NCI-H2227 treated with DMSO at 0.1 percent for 48 hours (cell line): ENCODE measurements at regions not wholly inside any gene's neighbourhood (a gene's known extent, or its start where the extent isn't known, plus 50 kb on each side); places are given as distances from the start of the nearest gene placed in this dataset.

Source experiments
- DNase-seq: peaks from one replicate; lab custom pipeline; 2025; lab: John Stamatoyannopoulos, UW

GRCh38 chr2:145339646-145340045 is 819.7 kb upstream of the ZEB2 start:
- no peak for DNase-seq

DNA sequence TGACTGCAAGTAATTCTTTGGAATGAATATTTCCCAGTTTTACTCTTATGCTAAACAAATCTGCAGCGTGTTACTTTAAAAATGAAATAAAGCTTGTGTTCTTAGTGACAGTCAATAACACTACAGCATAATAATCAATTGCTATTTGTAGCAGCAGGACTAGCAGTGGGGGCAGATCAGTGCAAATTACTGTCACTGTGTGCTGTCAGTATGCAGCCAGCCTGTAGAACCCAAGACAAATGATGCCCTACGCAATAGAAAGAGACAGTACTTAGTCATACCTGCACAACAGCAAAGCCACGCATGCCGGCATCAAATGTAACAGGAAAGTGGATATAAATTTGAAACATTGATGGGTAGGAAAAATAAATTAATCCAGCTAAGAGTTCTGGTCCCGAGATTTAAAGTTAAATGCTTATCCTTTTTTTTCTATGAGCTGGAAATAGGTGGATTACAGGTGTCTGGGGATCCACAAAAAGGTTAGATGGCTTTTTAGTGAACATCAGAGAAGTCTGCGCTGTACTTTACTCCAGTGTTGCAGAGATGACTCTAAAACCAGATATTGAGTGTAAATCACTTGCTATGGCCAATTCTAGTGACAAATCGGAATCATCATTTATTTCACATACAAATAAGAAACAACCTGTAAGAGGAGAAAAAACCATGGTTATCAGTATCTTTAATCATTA is 812.4 kb upstream of the ZEB2 start:
- no peak for DNase-seq

- no peak for DNase-seq
Observed at GRCh38 chr2:145329971-145330370, 810.1 kb upstream of the ZEB2 start.

DNA sequence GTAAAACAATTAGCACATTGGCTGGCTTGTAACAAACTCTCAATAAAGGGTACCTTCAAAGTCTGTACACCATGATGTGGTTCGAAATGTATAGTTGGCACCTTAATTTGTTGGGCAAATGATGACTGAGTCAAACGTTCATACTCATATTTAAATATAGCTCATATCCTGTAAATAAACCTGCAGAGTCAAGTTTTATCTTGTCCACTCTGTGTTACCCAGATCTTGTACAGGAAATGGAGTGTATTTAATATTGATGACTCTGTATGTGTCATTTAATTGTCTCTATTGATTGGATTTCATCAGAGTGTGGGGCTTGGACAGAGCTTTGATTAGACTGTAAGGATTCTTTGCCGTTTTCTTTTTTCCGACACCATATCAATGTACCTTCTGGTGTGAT is 805.6 kb upstream of the ZEB2 start:
- no peak for DNase-seq

GRCh38 chr2:145324748-145325147 is 804.8 kb upstream of the ZEB2 start:
- no peak for DNase-seq

- DNase-seq, result no peak
Observed at GRCh38 chr2:145323512-145323911, 803.6 kb upstream of the ZEB2 start.

DNA sequence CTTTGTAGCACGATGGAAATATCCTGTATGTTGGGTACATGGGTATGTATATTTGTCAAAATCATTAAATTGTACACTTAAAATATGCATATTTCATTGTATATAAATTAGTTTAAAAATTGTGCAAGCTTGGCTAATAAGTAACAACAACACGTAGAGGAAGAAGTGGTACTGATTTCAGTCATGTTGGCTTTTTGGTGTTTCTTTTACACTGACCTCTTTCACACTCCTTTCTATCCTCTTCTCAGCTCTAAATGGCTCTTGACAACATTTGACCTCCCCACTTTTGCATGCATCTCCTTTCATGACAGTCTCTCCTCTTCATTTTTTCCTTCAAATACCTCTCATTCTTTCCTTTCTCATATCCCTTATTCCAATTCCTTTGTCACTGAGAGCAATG is 801.4 kb upstream of the ZEB2 start:
- DNase-seq, result no peak

DNA sequence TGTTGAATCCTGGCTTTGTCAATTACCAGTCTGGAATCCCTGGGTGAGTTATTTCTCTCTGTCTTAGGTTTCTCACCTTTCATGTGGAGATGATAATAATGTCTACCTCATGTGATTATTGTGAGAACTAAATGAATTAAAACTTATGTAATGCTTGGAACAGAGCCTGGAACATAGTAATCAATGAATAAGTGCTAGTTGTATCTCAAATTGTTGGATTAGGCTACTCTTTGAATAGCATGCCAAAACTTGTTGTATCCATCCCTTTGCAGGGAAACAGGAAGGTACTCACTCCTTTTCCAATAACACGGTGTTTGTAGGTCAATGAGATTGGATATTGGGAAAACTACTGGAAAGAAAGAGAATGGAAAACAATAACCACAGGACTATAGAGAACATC is 796.6 kb upstream of the ZEB2 start:
- no peak for DNase-seq

DNA sequence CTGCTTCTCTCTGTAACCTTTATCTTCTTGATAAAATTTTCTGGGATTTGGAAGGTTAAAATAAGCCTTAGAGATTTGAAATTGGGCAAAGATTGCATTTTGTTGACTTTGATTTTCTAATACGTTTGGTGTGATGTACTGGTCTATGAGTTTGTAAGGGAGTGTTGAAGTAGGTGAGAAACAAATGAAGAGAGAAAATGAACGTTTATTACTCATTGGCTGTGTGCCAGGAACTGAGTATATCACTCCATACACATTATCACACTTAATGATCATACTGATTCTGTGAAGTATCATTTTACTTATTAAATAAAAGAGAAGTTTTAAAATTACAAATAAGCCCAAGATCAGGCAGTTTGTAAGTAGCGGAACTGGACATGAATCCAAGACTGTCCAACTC is 795.1 kb upstream of the ZEB2 start:
- DNase-seq, result no peak

DNA sequence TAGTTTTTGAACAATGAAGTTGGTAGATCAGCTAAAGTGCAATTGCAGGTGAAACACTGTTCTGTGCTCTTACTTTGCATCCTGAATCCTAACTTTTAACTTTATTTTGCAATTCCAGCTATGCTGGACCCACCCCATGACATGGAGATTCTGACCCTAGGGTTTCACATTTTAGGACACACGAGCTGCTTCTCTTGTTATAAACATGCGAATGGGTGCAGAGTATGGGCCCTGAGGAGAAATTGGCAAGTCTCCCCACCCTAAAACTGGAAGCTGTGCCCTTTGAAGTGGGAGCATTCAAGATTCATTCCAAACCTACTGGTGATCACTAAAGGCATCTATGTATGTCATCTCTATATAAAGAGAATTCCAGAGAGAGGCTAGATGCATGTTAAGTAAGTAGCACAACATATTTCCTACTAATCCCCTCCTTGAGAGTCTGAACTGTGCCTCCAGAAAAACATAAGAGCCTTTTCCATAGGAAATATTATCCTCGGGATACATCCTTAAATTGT is 794.3 kb upstream of the ZEB2 start:
- DNase-seq, result no peak

GRCh38 chr2:145305889-145306288 is 786.0 kb upstream of the ZEB2 start:
- no peak for DNase-seq

DNA sequence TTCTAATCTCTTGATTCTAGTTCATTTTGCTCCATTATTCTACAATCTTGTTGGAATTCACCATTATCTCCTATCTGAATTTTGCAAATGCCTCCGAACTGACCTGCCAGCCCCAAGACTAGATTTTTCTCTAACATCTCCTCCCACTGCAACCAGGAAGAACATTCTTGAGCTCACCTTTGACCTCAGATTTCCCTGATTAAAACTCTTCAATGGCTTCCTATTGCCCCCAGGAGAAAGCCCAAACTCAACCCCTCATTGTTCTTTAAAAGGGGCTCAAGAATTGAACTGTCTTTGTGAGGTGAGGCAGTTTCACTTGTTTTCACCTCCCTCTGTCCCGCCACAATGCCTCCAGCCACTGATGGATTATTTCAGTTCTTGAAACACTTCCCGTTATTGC is 784.6 kb upstream of the ZEB2 start:
- DNase-seq, result no peak

- no peak for DNase-seq
Observed at GRCh38 chr2:145303536-145303935, 783.6 kb upstream of the ZEB2 start.

- no peak for DNase-seq
Observed at GRCh38 chr2:145302886-145303285, 783.0 kb upstream of the ZEB2 start.

DNA sequence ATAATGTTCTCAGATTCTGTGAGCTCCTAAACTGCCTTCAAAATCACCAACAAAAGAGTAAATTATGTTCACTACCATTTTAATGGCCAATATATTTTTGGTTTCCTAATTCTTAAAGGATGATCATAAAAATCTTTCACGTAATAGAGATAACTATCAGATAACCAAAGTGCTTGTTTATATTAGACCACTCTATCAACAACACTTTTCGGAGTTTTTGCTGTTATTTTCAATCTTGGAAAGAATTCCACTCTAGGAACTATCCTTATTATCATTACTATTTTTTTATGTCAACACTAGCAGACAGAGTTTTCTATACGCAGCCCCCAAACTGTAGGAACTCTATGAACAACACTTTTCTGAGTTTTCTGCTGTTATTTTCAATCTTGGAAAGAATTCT is 782.5 kb upstream of the ZEB2 start:
- no peak for DNase-seq

GRCh38 chr2:145299368-145299767 is 779.4 kb upstream of the ZEB2 start:
- no peak for DNase-seq

DNA sequence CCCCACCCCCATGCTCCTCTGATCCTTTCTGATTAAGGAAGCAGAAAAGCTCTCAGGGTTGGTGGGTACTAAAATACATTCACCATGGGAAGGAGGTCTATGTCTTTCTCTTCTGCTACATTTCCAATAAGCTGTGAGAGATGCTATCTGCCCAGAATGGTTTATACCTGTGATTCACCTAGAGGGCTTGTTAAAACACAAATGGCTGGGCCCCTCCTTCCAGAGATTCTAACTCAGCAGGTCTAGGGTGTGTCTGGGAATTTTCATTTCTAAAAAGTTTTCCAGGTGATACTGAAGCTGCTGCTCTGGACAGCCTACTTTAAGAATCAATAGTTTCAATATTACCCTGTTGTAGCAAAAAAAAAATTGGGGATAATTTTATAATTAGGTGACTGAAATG is 772.2 kb upstream of the ZEB2 start:
- DNase-seq, result no peak

GRCh38 chr2:145290986-145291385 is 771.1 kb upstream of the ZEB2 start:
- no peak for DNase-seq

DNA sequence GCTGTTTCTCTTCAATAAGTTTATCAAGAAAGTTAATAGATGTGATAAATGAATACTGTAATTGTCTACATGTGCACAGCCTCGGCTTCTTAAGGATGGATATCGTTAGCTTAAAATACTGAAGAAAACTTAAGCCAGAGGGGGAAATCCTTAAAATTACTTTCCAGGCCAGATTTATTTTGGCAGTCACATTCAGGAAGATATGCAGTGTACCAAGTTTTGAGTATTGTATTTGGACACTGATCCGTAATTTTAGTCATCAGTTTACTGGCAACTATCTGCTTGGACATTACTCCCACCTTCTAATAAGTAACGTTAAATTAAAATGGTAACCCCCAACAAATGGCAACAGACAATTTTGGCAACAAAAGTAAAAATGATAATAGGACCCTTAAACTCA is 770.0 kb upstream of the ZEB2 start:
- DNase-seq, result no peak

DNA sequence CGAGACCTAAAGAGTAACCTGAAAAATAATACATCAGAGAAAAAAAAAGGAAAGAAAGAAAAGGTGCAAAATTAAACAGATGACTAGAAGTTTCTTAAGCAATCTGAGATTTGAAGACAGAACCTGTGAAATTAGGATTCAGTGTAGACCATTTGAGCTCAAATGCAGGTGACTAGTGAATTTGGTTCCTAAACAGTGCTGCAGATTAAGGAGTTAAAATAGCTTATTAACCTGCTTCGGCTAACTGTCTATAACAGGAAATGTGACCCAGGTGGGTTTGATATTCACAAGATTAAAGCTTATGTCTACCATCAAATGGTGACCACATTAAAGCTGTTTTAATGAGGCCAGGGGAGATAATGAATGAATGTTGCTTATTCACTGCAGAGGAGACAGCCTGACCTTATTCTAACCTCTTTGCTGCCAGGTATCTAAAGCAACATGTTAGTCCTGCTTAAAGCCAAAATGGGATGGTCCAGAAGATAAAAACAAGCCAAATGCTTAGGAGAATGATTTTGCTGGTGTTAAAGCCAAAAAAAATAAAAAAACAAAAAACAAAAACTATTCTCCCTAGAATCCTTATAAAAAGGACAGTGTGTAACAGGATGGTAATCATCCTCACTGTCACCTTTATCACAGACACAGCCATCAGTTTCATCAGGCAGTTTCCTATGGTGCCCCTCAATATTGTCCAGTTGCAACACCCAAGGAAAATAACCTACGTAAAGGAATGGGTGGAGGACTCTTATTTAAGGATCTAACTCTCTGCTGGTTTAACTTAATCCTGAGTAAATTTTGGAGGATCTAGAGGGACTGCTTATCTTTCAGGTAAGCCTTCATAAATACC is 769.0 kb upstream of the ZEB2 start:
- no peak for DNase-seq

GRCh38 chr2:145287736-145288135 is 767.8 kb upstream of the ZEB2 start:
- no peak for DNase-seq

GRCh38 chr2:145286716-145287275 is 766.9 kb upstream of the ZEB2 start:
- DNase-seq, result no peak

- DNase-seq, result no peak
Observed at GRCh38 chr2:145284551-145284950, 764.6 kb upstream of the ZEB2 start.
